ENCODE measurements at regions not wholly inside any gene's neighbourhood (a gene's known extent, or its start where the extent isn't known, plus 50 kb on each side); places are given as distances from the start of the nearest gene placed in this dataset.

DNA sequence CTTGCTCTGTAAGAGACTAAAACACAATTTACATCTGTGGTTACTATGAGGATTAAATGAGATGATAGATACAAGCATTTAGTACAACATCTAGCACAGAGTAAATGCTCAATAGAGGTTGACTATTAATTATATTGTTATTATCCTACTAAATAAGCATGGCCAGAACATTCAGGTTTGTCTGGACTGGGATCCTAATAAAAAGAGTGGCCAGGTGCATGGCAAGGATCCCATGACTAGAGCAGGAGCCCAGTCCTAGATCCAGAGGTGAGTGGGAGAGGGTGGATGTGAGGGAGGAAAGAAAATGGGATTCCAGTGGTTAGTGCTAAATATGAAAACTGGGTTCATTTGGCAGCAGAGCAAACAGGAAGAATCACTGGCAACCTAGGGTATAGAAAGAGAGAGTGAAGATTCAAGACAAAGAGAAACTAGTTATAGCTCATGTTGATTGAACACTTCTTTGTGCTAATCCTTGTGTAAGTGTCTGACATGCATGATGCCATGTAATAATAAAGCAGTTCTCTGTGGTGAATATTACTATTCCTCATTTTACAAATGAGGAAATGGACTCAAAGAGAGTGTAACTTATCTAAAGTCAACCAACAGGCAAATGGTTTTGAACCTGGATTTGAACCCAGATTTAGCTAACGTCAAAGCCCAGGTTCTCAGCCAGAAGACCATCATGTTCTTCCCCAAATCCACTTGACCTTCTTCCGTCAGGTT lies 71.1 kb upstream of the FGGY start:
- peak; percentile 80 for DNase-seq

DNA sequence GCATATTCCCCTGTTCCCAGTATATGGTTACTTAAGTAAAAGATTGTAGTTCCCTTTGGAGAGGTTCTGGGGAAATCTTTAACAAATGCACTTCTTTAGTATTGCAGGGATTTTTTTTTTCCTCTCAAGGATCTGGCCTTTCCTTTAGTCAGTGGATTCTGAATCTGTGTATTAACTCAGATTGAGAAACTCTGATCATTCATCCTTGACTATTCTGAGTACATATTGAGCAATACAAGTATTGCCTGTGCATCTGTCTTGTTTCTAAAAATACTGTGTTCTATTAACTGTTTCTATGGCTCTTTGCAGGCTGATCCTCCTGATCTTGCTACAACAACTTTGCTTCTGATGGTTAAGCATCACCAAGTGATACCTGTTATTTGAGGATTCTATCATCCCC lies 67.8 kb upstream of the FGGY start:
- peak; percentile 80 for DNase-seq

DNA sequence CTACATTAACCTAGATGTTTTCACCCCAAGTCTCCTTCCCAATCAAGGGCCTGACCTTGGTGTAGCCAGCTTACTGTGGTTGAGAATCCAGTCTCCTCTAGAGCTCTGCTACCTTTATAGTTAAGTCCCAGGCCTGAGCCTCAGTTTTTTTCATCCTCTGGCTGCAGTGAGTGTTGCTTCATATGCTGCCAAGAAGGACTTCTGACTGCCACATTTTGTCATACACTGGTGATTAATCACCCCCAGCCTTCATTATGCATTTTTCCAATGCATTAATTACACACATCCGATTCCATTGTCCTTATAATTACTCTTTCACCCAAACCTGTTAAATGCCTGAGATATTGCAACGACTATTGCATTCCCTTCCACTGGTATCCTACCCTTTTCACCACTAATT lies 66.3 kb upstream of the FGGY start:
- no peak for DNase-seq

GRCh38 chr1:59232216-59232615 lies 64.7 kb upstream of the FGGY start:
- DNase-seq = no peak

- no peak for DNase-seq
Observed at GRCh38 chr1:59233444-59233843, 63.5 kb upstream of the FGGY start.

DNA sequence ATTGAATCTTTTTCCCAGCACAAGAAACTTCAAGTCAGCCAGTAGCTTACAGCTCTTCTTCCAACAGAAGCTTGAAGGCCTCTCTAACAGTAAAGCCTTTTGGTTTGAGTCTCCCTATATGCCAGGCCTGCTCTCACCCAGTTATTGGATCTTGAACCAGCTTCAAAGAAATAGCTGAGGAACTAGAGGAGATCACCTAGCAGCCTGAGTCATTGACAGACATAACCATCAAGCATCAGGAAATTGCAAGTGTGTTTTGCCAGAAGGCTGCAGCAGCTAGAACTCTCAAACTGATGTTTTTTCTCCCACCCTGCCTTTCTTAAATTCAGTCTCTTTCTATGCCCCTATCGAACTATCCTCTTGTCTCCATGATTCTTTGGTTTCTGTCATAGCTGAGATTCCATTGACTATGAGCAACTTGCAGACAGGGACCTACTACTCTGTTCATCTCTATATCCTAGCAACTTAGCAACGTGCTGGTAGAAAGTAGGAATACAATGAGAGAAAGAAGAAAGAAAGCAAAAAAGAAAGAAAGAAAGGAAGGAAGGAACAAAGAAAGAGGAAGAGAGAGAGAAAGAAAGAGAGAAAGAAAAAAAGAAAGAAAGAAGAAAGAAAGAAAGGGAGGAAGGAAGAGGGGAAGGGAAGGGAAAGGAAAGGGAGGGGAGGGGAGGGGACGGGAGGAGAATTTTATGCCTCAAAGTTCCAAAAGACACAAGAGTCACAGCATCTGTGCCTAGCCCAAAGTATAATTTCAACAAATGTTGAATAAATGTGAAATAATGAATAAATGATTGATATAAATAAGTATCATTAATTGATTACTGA lies 60.0 kb upstream of the FGGY start:
- no peak for DNase-seq

DNA sequence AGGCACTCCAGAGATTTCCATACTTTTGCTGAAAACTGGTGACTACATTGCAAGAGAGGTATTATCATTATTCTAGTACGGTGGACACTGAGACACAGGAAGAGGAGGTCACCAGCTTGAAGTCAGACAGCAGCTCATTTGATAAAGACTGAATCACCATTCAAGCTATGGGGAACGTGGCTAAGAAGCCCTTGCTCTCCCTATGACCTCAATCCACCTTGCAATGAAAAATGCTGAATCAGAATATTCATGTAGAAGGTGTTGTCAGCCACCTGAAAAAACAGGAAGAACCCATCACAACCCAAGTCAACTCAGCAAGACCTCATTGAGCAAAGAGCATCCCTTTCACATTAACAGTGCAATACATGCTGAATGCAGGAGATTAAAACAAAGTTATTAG lies 59.0 kb upstream of the FGGY start:
- DNase-seq = no peak

- DNase-seq = no peak
Observed at GRCh38 chr1:59238333-59238934, 58.5 kb upstream of the FGGY start.

DNA sequence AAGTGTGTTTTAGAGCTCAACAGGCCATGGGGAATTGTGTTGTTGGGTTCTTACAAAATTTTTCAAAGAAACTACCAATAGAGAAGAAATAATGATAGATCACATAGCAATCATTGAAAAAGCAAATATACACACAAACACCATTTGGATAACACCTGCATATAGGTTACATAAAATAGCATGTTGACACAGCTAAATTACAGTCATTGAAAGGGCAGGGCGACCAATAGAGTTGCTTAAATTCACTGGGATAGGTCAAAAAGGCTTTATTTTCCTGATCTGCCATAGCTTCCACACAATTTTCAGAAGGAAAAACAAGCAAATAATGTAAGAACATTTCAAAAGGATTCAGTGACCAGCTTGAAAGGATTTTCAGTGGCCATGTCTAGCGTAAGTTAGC lies 57.9 kb upstream of the FGGY start:
- no peak for DNase-seq

GRCh38 chr1:59241909-59242308 lies 55.0 kb upstream of the FGGY start:
- no peak for DNase-seq

GRCh38 chr1:59242370-59242769 lies 54.5 kb upstream of the FGGY start:
- DNase-seq = no peak

- DNase-seq = no peak
Observed at GRCh38 chr1:59243550-59243949, 53.3 kb upstream of the FGGY start.

DNA sequence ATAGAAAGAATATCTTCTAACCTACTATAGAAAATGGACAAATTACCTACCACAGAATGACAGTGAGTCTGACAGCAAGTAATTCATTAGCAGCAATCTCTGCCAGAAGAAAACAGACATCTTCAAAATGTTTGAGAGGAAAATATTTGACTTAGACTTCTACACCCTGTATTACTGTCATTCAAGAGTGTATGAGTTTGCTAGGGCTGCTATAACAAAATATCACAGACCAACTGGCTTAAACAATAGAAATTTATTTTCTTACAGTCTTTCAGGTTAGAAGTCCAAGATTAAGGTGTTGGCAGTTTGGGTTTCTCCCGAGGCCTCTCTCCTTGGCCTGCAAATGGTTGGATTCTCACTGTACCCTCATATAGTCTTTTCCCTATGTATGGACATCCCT lies 52.9 kb upstream of the FGGY start:
- no peak for DNase-seq

DNA sequence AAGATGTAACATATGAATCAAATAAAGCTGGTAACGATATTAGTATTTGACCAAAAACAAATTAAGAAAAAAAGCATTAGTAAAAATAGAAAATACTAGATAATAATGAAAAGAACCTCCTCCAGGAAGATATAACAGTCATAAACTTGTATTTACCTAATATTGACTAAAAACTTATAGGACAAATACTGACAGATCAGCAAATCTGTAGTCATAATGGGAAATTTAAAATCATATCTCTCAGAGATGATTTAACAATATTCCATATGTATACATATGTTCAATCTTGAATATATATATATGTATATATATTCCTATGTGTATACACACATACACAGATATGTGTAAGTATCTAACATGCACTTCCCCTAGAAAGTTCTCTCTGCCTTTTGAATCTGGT lies 52.0 kb upstream of the FGGY start:
- DNase-seq = no peak
